ENCODE measurements at regions not wholly inside any gene's neighbourhood (a gene's known extent, or its start where the extent isn't known, plus 50 kb on each side); places are given as distances from the start of the nearest gene placed in this dataset.

DNA sequence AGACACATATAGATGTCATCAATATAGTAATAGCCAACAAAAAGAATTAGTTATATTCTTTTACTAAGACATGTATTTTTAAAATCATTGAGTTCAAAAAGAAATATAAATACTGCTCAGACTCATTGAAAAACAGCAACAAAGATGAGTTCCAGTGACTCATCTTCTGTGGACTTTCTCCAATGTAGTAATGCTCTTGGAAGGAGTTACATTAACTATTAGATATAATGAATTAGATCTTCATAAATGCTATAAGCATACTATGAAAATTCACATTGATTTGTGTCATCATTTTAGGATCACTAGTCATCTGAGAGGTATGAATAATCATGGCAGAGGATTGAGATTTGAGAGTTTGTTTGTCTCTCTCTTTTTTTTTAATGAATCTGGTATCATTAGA, 547.8 kb upstream of the PCDH7 start:
- no peak for TF ChIP-seq POLR2A (IDR thresholded peaks at IDR 0.05)
- TF ChIP-seq, protein P1, sequence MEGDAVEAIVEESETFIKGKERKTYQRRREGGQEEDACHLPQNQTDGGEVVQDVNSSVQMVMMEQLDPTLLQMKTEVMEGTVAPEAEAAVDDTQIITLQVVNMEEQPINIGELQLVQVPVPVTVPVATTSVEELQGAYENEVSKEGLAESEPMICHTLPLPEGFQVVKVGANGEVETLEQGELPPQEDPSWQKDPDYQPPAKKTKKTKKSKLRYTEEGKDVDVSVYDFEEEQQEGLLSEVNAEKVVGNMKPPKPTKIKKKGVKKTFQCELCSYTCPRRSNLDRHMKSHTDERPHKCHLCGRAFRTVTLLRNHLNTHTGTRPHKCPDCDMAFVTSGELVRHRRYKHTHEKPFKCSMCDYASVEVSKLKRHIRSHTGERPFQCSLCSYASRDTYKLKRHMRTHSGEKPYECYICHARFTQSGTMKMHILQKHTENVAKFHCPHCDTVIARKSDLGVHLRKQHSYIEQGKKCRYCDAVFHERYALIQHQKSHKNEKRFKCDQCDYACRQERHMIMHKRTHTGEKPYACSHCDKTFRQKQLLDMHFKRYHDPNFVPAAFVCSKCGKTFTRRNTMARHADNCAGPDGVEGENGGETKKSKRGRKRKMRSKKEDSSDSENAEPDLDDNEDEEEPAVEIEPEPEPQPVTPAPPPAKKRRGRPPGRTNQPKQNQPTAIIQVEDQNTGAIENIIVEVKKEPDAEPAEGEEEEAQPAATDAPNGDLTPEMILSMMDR (IDR thresholded peaks at IDR 0.05) = no peak
- TF ChIP-seq POLR2AphosphoS5 (IDR thresholded peaks at IDR 0.05) = no peak
- TF ChIP-seq EP300 (IDR thresholded peaks at IDR 0.05) = no peak
